ENCODE measurements at regions not wholly inside any gene's neighbourhood (a gene's known extent, or its start where the extent isn't known, plus 50 kb on each side); places are given as distances from the start of the nearest gene placed in this dataset.

- no peak for TF ChIP-seq POLR2A (IDR thresholded peaks at IDR 0.05; ENCODE audit: low read length)
- no peak for TF ChIP-seq GATA1 (IDR thresholded peaks at IDR 0.05; ENCODE audit: low read depth, low read length)
These were observed 135.9 kb downstream of the DUSP6 start for GRCh38 chr12:89216211-89216952.
